C4-2B (cell line): ENCODE measurements at regions not wholly inside any gene's neighbourhood (a gene's known extent, or its start where the extent isn't known, plus 50 kb on each side); places are given as distances from the start of the nearest gene placed in this dataset.

Source experiments
- CTCF ChIP-seq: fragments of 450-650 bp; conservative IDR thresholded peaks from 2 replicates; pipeline ENCODE4 v1.5.1; 2017; ENCODE audit warnings: mild to moderate bottlenecking
- ZFX ChIP-seq: fragments of 450-650 bp; IDR thresholded peaks from 2 replicates; pipeline ENCODE4 v1.6.1; 2017

- no peak for TF ChIP-seq CTCF
- no peak for TF ChIP-seq ZFX
Measured at GRCh38 chr7:15989194-15989593, 302.7 kb upstream of the MEOX2 start.
